ENCODE measurements at regions not wholly inside any gene's neighbourhood (a gene's known extent, or its start where the extent isn't known, plus 50 kb on each side); places are given as distances from the start of the nearest gene placed in this dataset.

DNA sequence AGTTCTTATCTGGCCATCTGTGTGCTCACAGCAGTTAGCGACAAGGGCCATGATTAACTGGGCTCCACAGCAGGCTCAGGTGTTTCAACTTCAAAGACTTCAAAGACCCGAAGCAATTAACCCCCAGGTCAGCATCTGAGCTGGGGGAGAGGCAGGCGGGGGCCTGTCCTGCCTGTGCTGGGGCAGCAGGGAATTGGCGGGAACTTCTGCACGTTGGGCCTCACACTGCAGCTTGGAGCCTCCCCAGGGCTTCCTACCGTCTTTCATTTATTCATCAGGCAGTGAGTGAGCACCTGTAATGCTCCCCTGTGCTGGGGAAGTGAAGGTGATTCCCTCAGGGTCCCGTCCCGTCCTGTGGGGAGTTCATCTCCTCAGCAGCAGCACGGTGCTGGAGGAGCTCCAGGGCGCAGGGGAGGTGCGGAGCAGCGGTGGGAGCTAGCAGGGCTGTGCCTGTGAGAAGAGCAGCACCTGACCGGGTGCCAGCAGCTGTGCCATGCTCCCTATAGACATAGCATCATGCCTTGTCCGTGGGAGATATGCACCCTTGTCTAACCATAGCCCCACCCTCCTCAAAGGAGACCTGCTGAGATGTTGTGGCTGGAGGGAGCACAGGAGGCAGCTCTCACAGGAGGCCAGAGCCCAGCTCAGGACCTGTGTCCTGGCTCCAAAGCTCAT is 51.8 kb upstream of the FRMD1 start (continued):
- TF ChIP-seq, protein P1, sequence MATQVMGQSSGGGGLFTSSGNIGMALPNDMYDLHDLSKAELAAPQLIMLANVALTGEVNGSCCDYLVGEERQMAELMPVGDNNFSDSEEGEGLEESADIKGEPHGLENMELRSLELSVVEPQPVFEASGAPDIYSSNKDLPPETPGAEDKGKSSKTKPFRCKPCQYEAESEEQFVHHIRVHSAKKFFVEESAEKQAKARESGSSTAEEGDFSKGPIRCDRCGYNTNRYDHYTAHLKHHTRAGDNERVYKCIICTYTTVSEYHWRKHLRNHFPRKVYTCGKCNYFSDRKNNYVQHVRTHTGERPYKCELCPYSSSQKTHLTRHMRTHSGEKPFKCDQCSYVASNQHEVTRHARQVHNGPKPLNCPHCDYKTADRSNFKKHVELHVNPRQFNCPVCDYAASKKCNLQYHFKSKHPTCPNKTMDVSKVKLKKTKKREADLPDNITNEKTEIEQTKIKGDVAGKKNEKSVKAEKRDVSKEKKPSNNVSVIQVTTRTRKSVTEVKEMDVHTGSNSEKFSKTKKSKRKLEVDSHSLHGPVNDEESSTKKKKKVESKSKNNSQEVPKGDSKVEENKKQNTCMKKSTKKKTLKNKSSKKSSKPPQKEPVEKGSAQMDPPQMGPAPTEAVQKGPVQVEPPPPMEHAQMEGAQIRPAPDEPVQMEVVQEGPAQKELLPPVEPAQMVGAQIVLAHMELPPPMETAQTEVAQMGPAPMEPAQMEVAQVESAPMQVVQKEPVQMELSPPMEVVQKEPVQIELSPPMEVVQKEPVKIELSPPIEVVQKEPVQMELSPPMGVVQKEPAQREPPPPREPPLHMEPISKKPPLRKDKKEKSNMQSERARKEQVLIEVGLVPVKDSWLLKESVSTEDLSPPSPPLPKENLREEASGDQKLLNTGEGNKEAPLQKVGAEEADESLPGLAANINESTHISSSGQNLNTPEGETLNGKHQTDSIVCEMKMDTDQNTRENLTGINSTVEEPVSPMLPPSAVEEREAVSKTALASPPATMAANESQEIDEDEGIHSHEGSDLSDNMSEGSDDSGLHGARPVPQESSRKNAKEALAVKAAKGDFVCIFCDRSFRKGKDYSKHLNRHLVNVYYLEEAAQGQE (IDR thresholded peaks at IDR 0.05; ENCODE audit: low read depth), result no peak
- TF ChIP-seq, protein P2, sequence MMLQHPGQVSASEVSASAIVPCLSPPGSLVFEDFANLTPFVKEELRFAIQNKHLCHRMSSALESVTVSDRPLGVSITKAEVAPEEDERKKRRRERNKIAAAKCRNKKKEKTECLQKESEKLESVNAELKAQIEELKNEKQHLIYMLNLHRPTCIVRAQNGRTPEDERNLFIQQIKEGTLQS (IDR thresholded peaks at IDR 0.05), result no peak

DNA sequence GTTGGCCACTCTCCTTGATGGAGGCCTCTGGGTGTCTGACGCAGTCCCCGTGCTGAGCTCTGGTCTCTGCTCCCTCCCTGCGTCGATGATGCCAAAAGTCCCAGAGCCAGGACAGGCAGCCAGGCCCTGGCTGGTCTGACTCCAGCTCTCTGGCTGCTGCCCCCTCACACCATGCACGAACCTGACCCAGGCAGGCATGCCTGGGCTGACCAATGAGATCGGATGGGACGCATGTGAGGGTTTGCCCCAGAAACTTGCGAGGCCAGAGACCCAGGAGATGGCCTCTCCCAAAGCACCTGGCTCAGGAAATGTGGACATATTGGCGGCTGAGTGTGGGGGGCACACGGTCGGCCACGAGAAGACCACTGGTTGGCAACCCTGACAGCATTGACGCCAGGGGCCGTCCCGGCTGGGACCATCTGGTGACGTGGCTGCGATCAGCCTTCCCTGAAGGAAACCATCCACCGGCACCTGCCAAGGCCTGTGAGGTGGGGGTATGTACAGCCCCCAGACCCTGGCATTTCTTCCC is 51.2 kb upstream of the FRMD1 start:
- Histone ChIP-seq H3K36me3 (ENCODE audit: control insufficient read depth in 1 of 2, insufficient read depth in 2 of 2, low read length in 2 of 2) (no peaks in the 10 kb centered on the region), H3K9ac (ENCODE audit: low read length) (no peak overlapping the region), H3K4me1 (ENCODE audit: control insufficient read depth in 1 of 2, insufficient read depth in 2 of 2, low read length in 2 of 2) (no peaks in the 10 kb centered on the region), H3K27me3 (ENCODE audit: insufficient read depth, low read length) (peaks cover 6% of the 10 kb centered on the region; the same call in 1 of the 2 replicates), H3K9me2 (ENCODE audit: insufficient read depth) (no peaks in the 10 kb centered on the region), H4K20me1 (ENCODE audit: insufficient read depth) (no peaks in the 10 kb centered on the region), H3K79me2 (ENCODE audit: insufficient read depth, low read length) (no peaks in the 10 kb centered on the region), H3K4me3 (replicated peaks in 1 of 2; ENCODE audit: low read depth in 1 of 2, low read length in 2 of 2) (no peak overlapping the region), H3K27ac (ENCODE audit: low read depth, low read length) (no peak overlapping the region), H3K9me3 (ENCODE audit: control insufficient read depth in 1 of 2, insufficient read depth in 1 of 2, low read depth in 1 of 2, low read length in 2 of 2) (no peaks in the 10 kb centered on the region), H2AFZ (ENCODE audit: low read depth, low read length, poor library complexity, severe bottlenecking) (no peak overlapping the region), H3K4me2 (ENCODE audit: low read length) (no peak overlapping the region)
- ATAC-seq (no peak), DNase-seq (ENCODE audit: low read depth, low spot score) (no peak)
- BruUV-seq (replicated peaks), result no TSS peak
- intact Hi-C loops (cut with micrococcal nuclease), result no loop called here
- RAD21 ChIA-PET (ENCODE audit: low non-redundant PET in 1 of 2, low total read pairs in 2 of 2, uncharacterized antibody in 2 of 2, unreplicated experiment in 2 of 2), result no interaction called here
- POLR2A ChIA-PET, result no interaction called here
- CTCF ChIA-PET, result no interaction called here
- TF ChIP-seq CBX3 (IDR thresholded peaks at IDR 0.05; ENCODE audit: low read depth) (no peak), JUND (IDR thresholded peaks at IDR 0.05) (no peak), YY1 (IDR thresholded peaks at IDR 0.05; ENCODE audit: extremely low read depth, insufficient replicate concordance, low read depth, low read length) (no peak), ZFX (IDR thresholded peaks at IDR 0.05) (no peak), POLR2A (IDR thresholded peaks at IDR 0.05; ENCODE audit: borderline replicate concordance, extremely low read depth, insufficient read depth, insufficient read length) (no peak), SRF (IDR thresholded peaks at IDR 0.05; ENCODE audit: low read depth) (no peak), EGR1 (IDR thresholded peaks at IDR 0.05; ENCODE audit: low read depth) (no peak), ELF1 (IDR thresholded peaks at IDR 0.05; ENCODE audit: borderline replicate concordance, low read depth) (no peak), RAD21 (IDR thresholded peaks at IDR 0.05; ENCODE audit: low read depth) (no peak), SP1 (IDR thresholded peaks at IDR 0.05; ENCODE audit: low read depth) (no peak)
- TF ChIP-seq, protein P3, sequence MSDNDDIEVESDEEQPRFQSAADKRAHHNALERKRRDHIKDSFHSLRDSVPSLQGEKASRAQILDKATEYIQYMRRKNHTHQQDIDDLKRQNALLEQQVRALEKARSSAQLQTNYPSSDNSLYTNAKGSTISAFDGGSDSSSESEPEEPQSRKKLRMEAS (IDR thresholded peaks at IDR 0.05), result no peak
- TF ChIP-seq, protein P1 (IDR thresholded peaks at IDR 0.05; ENCODE audit: low read depth), result no peak
- TF ChIP-seq, protein P4, sequence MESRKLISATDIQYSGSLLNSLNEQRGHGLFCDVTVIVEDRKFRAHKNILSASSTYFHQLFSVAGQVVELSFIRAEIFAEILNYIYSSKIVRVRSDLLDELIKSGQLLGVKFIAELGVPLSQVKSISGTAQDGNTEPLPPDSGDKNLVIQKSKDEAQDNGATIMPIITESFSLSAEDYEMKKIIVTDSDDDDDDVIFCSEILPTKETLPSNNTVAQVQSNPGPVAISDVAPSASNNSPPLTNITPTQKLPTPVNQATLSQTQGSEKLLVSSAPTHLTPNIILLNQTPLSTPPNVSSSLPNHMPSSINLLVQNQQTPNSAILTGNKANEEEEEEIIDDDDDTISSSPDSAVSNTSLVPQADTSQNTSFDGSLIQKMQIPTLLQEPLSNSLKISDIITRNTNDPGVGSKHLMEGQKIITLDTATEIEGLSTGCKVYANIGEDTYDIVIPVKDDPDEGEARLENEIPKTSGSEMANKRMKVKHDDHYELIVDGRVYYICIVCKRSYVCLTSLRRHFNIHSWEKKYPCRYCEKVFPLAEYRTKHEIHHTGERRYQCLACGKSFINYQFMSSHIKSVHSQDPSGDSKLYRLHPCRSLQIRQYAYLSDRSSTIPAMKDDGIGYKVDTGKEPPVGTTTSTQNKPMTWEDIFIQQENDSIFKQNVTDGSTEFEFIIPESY (IDR thresholded peaks at IDR 0.05; ENCODE audit: extremely low read depth, insufficient replicate concordance, low read length), result no peak
